Skin epidermis (tissue), 12 donors: ENCODE measurements at regions not wholly inside any gene's neighbourhood (a gene's known extent, or its start where the extent isn't known, plus 50 kb on each side); places are given as distances from the start of the nearest gene placed in this dataset.
A peak's percentile ranks its signal among the peaks of the same experiment; 100 is the strongest.

Source experiments
- H3K27ac ChIP-seq, 21 experiments: fragments of 200-600 bp; sonication (generic) in 11 of 21; one replicate each; pipeline ENCODE4 v1.5.0; 2020; ENCODE audit warnings: mild to moderate bottlenecking in 3 of 21, inconsistent platforms in 2 of 21, moderate library complexity in 2 of 21
- H3K4me3 ChIP-seq, 7 experiments: fragments of 200-600 bp; sonication (generic) in 2 of 7; one replicate each; pipeline ENCODE4 v1.5.0; 2020; ENCODE audit warnings: inconsistent platforms in 2 of 7, mild to moderate bottlenecking in 2 of 7, moderate library complexity in 1 of 7

DNA sequence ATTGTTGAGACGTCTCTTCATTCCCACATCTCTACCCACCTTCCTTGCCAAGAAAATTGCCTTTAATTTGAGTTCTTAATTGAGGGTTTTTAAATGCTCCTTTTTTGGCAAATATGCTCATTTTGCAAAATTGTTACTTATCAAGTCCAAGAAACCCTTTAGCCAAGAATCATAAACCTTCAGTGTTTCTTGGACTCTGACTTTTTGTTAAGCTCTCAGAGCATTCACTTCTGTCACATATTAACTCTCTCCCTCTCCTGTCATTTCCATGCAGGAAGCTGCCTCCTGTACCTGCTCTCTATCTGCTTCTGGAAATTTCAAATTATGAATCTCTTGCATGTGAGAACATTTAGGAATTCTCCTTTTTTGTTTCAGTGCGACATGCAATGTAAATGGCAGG, 100.0 kb upstream of the PIEZO2 start:
- Histone ChIP-seq H3K4me3 (no peak overlapping the region), H3K27ac (no peak overlapping the region)

DNA sequence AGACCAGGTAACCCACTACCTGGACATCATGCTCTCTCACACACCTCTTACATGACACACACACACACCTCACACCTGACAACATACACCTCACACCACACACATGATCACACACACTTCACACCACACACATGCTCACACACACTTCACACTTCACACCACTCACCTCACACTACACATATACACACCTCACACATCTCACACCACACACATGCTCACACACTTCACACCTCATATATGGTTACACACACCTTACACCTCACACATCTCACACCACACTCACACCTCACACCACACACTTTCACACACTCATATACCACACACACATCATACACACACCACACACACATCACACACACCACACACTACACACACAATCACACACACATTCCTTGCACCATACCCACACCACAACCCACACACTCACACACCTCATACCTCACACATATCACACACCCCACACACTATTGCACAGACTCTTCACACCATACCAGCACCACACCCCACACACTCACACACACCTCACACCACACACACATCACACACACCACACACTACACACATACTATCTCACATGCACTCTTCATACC, 98.1 kb upstream of the PIEZO2 start:
- peak overlapping the region in 4 of 21 experiments; percentile 36 to 55 (median 46) for H3K27ac ChIP-seq
- no peak overlapping the region for H3K4me3 ChIP-seq

- no peak overlapping the region for H3K4me3 ChIP-seq
- peak overlapping the region in 7 of 21 experiments; percentile 14 to 66 (median 50) for H3K27ac ChIP-seq
Observed at GRCh38 chr18:11246495-11247300, 97.3 kb upstream of the PIEZO2 start.

DNA sequence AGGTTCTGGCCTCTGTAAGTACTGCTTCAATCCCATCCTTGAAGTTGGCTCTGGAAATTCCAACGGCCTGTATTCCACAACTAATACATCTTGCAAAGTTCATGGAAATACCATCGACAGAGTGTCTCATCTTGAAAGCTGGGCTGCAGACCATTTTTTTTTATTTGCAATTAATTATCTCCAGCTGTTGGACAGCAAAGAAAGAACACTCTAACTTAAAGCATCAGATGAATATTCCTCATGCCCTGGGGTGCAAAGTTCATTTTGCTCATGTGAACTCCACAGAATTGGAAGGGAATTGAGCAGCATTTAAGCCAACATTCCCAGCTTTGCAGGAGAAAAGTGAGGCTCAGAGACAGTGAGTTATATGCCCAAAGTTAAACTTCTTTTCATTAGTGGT, 96.5 kb upstream of the PIEZO2 start:
- no peak overlapping the region for H3K4me3 ChIP-seq
- peak overlapping the region in 5 of 21 experiments; percentile 19 to 66 (median 50) for H3K27ac ChIP-seq

DNA sequence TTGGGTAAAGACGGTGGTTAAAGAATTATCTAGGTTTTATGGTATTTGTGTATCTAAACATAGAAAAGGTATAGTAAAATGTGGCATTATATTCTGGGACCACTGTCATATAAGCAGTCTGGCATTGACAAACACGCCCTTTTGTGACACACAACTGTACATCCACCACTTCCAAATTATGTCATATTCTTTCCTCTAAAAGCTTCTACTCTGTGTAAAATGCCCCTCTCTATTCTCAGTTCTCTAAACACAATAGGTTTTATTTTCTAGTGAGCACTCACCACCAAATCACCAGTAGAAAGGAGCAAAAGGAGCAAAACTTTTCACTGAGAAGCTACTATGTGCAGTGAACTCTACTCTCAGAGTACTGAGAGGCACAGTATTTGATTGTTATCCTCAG, 88.1 kb upstream of the PIEZO2 start:
- H3K27ac ChIP-seq = no peak overlapping the region
- no peak overlapping the region for H3K4me3 ChIP-seq

DNA sequence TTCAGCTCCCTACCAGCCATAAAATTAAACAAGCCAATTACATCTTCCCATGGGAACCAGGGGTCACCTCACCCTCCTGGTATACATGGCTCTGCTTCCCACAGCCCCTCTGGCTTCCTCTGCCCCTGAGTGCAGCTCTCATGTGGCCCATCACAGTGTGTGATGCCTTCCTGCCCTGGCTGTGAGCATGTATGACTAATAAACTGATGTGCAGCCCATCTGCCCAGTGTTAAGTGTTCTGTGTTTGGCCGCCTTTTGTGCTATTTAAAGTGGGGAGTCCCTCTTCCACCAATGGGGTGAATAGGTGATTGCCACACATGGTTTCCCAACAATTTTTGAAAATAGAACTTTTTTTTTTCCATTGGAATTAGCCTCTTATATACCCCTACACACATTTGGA, 87.7 kb upstream of the PIEZO2 start:
- Histone ChIP-seq H3K27ac (no peak overlapping the region), H3K4me3 (no peak overlapping the region)

DNA sequence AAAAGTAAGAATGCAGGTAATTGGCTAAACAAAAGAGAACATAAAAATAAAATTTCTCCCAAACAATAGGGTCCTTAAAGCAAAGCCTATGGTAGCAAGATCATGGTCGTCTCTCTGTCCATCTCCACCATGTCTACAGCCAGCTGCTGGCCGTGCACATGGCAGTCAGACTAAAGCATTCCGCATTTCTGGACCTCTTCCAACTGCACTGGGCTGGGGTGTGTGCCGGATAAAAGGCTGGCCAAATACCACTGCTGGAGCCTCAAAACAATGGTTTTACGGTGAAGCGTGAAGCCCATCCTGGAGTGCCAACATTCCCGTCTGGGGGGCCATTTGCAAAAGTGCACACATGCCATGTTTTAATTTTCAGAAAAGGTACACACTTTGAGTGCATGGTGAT, 74.8 kb upstream of the PIEZO2 start:
- no peak overlapping the region for H3K27ac ChIP-seq
- no peak overlapping the region for H3K4me3 ChIP-seq

DNA sequence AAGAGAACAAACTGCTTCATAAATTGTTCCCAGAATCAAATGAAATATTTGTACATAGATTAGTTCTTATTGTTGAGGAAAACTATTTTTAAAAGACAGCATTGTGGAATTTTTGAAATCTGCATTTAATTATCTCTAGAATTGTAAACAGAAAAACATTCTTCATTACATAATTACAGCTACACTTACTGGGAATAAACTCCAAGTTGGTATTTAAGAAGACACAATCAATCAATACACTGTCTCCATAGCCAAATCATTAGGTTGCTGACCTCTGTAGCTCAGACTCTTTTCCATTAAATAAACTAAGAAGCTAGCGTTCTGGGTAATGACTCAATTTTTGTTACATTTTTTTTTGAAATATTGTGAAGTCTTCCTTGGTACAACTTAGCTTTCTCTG, 70.2 kb upstream of the PIEZO2 start:
- Histone ChIP-seq H3K27ac (no peak overlapping the region), H3K4me3 (no peak overlapping the region)

GRCh38 chr18:11215216-11215615, 65.8 kb upstream of the PIEZO2 start:
- no peak overlapping the region for H3K27ac ChIP-seq

DNA sequence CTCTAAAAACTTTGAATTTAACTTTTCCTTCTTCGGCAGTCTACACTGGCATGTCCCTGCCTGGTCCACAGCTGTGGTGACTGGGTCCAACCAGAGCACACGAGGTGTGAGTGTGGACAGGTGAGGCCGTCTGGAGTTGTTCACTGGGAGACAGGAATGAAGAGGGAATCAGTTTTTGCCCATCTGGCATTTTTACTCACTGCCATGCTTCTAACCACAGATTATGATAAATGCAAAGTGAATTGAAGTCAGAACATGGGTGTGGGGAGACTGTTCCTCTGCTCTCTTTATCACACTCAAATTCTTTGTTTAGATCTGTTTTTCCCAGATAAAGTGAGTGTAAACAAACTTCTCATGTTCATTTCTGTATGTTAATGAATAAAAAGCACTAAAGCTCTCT, 54.7 kb upstream of the PIEZO2 start:
- Histone ChIP-seq H3K27ac (no peak overlapping the region), H3K4me3 (no peak overlapping the region)

More at GRCh38 chr18:11215216-11215615, 65.8 kb upstream of the PIEZO2 start:
- no peak overlapping the region for H3K4me3 ChIP-seq

DNA sequence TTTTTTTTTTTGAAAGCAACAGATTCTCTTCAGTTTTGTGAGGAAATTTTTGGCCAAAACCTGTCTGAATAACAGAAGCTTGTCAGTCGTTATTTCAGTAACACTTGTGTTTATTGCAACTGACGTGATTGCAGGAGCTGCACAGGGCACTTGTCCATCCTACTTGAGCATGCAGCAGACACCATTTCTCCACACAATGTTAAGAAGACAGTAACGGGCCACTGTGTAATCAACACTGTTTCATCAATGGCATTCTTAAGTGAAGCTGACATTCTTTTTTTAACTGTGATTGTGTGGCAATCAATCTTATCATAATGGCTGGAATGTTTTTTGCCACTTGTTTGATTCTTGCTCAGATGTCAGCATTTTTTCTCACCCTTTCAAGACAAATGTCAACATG, 50.1 kb upstream of the PIEZO2 start:
- Histone ChIP-seq H3K4me3 (no peak overlapping the region), H3K27ac (no peak overlapping the region)
